HG02588 (cell line): ENCODE measurements at regions not wholly inside any gene's neighbourhood (a gene's known extent, or its start where the extent isn't known, plus 50 kb on each side); places are given as distances from the start of the nearest gene placed in this dataset.

Experiments
- ATAC-seq: cut with Tn5 transposase; IDR thresholded peaks from one replicate; pipeline ENCODE4 v1.9.1; 2021; ENCODE audit warnings: mild to moderate bottlenecking, moderate library complexity; ENCODE audit not compliant: unreplicated experiment

GRCh38 chr6:56297022-56297989 is 49.9 kb upstream of the COL21A1 start:
- ATAC-seq, result no peak
